OCI-LY1 (cell line): ENCODE measurements at regions not wholly inside any gene's neighbourhood (a gene's known extent, or its start where the extent isn't known, plus 50 kb on each side); places are given as distances from the start of the nearest gene placed in this dataset.

Source experiments
- EZH2 ChIP-seq: fragments of 200-600 bp; sonication (generic), shearing (Covaris generic); IDR thresholded peaks from 2 replicates; pipeline ENCODE4 v1.8.0; 2017; ENCODE audit warnings: borderline replicate concordance, mixed run types, mild to moderate bottlenecking, antibody characterized with exemption, low read length, moderate library complexity, mixed read lengths
- TF ChIP-seq, protein P1 (sequence below): fragments of 200-600 bp; sonication (generic), shearing (Covaris generic); IDR thresholded peaks from 2 replicates; pipeline ENCODE4 v1.5.1; 2017; ENCODE audit warnings: mild to moderate bottlenecking, antibody characterized with exemption, low read length, moderate library complexity, mixed read lengths

DNA sequence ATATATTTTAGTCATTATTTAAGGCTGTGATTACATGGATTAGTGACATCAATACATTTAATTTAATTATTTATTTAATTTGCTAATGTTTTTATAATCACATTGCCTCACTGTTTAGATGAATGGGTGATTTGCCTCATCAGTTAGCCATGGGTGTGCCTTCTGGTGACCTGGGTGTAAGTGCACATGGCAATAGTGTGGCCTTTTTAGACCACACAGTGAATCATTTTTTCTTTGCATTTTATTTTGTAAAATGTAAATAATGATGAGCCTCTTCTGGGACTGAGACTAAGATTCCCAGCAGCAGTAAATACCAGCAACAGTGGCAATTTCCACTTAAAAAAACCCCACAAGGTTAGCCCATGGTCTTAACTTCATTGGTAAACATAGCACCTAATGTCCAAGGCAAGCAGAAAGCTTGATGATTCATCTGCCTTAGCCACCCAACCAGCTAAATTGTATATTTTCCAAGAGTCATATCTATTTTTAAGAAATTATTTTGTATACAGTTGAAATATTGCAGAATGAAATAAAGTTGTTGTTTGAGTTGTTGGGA is 235.9 kb upstream of the NOVA1 start:
- TF ChIP-seq, protein P1, sequence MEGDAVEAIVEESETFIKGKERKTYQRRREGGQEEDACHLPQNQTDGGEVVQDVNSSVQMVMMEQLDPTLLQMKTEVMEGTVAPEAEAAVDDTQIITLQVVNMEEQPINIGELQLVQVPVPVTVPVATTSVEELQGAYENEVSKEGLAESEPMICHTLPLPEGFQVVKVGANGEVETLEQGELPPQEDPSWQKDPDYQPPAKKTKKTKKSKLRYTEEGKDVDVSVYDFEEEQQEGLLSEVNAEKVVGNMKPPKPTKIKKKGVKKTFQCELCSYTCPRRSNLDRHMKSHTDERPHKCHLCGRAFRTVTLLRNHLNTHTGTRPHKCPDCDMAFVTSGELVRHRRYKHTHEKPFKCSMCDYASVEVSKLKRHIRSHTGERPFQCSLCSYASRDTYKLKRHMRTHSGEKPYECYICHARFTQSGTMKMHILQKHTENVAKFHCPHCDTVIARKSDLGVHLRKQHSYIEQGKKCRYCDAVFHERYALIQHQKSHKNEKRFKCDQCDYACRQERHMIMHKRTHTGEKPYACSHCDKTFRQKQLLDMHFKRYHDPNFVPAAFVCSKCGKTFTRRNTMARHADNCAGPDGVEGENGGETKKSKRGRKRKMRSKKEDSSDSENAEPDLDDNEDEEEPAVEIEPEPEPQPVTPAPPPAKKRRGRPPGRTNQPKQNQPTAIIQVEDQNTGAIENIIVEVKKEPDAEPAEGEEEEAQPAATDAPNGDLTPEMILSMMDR: no peak
- no peak for TF ChIP-seq EZH2
